ENCODE measurements at regions not wholly inside any gene's neighbourhood (a gene's known extent, or its start where the extent isn't known, plus 50 kb on each side); places are given as distances from the start of the nearest gene placed in this dataset.

- no peak for DNase-seq (ENCODE audit: low read depth in 1 of 2, low spot score in 1 of 2)
Observed at GRCh38 chr6:44676246-44676790, 288.8 kb downstream of the CDC5L start.

DNA sequence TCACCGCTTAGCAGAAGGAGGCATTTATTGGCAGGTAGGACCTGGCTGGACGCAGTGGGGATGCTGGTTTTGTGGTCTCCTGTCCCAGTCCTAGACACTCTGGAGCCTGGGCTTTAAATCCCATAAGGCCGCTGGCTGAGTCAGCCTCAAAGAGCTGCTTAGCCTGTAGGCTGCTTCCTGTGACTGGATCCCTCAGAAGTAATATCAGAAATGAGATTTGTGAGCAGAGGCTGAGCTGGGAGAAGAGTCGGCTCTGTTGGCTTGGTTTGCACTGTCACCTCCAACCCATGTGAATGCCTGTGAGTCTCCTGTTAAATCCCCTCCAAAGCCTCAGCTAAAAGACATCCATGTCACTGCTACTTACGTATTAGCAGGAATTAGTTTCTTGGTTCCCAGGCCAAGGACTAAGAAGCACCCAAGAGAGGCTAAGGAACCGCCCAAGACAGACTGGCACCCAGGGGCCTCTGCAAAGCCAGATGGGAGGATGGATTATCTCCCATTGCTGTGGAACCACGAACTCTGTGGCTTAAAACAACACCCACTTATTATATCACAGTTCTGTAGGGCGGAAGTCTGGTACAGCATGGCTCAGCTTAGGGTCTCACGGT is 289.4 kb downstream of the CDC5L start:
- no peak for DNase-seq (ENCODE audit: low read depth in 1 of 2, low spot score in 1 of 2)

- DNase-seq (ENCODE audit: low read depth in 1 of 2, low spot score in 1 of 2): no peak
Observed at GRCh38 chr6:44678252-44678935, 290.9 kb downstream of the CDC5L start.

- DNase-seq (ENCODE audit: low read depth in 1 of 2, low spot score in 1 of 2): no peak
Observed at GRCh38 chr6:44679438-44680201, 292.1 kb downstream of the CDC5L start.

DNA sequence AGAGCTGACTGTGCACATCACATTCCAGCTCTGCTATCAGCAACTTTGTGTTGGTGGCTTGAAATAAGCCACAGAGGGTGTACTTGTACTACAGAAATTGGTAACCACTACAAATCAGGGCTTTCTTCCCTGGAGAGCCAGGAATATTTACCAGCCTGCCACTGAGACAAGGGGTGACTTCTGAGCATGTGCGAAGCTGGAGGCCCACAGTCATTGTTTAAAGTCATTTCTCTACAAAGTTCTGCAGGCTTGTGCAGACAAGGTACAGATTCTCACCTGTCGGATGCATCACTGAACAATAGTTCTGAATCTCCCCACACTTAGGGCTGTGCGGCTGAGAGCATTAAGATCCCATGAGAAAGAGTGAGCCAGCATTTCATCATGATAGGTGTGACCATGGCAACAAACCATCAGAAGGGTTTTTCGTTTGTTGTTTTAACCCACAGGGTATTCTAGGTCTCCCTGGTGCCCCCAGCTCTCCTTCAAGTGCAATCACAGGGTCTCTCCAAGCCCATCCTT is 292.8 kb downstream of the CDC5L start:
- no peak for DNase-seq (ENCODE audit: low read depth in 1 of 2, low spot score in 1 of 2)

DNA sequence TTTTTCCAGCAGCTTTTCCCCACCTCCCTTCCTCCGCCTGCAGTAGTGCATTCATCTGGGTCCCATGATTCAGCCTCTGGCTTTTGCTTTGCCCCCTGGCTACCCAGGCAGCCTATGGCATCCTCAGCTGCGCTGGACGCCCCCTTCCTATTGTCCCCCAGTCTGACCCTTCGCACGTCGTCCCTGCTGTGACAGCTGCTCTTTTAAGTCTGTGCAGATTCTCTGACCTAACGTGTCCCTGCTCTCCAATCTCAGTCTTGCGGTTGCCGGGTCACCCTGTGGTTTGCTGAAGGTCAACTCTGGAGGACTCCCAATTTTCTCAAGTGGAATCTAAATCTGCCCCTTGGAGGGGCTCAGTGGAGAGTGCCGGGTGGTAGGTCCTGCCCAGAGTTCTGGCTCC is 294.3 kb downstream of the CDC5L start:
- no peak for DNase-seq (ENCODE audit: low read depth in 1 of 2, low spot score in 1 of 2)

DNA sequence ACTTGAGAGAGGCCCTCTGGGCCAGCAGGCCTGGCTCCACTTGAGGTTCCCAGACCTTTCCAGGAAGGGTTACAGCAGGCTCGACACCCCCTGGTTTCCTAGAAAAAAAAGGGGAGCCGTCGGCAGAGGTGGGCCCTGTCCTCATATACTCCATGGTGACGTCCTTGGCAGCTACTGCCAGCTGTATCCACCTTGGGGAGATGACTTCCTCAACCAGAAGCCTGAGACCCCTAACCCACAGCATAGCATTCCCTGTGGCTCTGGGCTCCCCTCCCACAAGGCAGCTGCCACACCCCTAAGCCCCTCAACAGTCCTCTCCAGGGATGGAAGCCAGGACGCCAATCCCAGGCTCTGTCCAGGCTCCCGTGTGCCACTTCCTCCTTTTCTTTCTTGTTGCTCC is 294.8 kb downstream of the CDC5L start:
- DNase-seq (ENCODE audit: low read depth in 1 of 2, low spot score in 1 of 2): no peak

GRCh38 chr6:44682987-44683779 is 295.7 kb downstream of the CDC5L start:
- DNase-seq (ENCODE audit: low read depth in 1 of 2, low spot score in 1 of 2): no peak

- no peak for DNase-seq (ENCODE audit: low read depth in 1 of 2, low spot score in 1 of 2)
Observed at GRCh38 chr6:44685213-44685612, 297.7 kb downstream of the CDC5L start.

DNA sequence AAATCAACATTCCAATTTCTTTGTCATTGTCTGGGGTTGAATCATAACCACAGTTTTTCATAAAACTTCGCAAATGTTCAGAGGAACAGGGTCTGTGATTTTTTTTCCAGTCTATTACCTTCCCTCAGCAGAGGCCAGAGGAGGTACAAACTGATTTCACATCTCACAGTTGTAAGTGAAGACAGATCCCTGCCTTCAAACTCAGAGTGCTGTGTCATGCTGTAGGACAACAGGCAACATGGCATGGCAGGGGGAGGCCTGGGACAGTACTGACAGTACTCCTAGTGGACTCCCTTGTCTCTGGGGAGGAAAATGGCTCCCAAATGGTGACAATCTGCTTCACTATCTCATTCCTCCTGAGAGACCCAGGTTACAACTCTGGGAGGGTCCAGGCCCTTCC is 308.6 kb downstream of the CDC5L start:
- no peak for DNase-seq (ENCODE audit: low read depth in 1 of 2, low spot score in 1 of 2)

- no peak for DNase-seq (ENCODE audit: low read depth in 1 of 2, low spot score in 1 of 2)
Observed at GRCh38 chr6:44696686-44697085, 309.2 kb downstream of the CDC5L start.

GRCh38 chr6:44697327-44697726 is 309.8 kb downstream of the CDC5L start:
- DNase-seq (ENCODE audit: low read depth in 1 of 2, low spot score in 1 of 2): no peak

GRCh38 chr6:44698602-44699001 is 311.1 kb downstream of the CDC5L start:
- no peak for DNase-seq (ENCODE audit: low read depth in 1 of 2, low spot score in 1 of 2)

- DNase-seq (ENCODE audit: low read depth in 1 of 2, low spot score in 1 of 2): no peak
Observed at GRCh38 chr6:44699082-44699481, 311.6 kb downstream of the CDC5L start.

GRCh38 chr6:44699851-44700250 is 312.3 kb downstream of the CDC5L start:
- DNase-seq (ENCODE audit: low read depth in 1 of 2, low spot score in 1 of 2): no peak

GRCh38 chr6:44700422-44700821 is 312.9 kb downstream of the CDC5L start:
- no peak for DNase-seq (ENCODE audit: low read depth in 1 of 2, low spot score in 1 of 2)

DNA sequence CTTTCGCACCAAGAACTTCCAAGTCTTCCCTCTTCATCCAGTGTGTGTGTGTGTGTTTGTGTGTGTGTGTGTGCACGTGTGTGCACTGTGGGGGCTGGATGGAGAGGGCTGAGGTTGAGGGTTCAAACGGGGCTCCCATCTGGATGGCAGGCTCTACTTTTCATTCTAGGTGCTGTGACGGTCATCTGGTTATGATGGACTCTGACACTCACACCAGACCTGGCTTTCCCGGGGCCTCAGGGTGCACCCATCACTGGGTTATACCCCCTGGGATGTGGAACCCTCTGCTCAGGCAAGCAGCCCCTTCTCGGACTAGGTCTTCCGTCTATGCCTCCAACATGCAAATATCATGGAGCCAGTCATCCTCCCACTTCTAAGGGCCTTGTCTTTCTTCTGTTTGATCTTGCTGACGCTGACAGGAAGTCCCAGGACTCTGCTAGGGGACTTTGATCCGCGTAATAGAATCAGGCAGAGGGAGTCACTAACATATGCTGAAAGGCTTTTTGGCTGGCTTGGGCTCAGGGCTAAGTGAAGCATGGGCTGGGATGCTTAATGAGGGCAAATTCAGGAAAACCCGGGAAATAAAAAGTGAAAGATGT is 313.6 kb downstream of the CDC5L start:
- no peak for DNase-seq (ENCODE audit: low read depth in 1 of 2, low spot score in 1 of 2)

DNA sequence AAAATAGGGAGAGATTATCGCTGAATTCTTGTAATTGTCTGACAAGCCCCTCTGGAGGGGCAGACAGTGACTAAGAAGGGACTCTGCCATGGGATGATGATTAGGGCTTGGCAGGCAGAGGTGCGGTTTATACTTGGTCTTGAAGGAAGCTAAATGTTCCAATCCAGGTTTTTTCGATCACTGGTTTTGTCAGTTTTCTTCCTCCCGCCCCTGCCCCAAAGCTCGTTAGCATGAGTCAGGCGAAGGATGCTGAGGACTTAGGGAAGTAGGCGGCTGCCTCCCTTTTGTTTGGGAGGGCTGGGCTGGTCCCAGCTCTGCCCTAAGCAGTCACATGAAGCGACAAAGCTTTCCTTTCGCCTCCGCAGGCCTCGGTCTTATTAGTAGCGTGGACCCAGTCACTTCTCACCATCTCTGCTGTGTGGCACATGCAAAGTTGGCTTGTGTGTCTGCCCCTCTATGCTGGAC is 314.2 kb downstream of the CDC5L start:
- DNase-seq (ENCODE audit: low read depth in 1 of 2, low spot score in 1 of 2): no peak

DNA sequence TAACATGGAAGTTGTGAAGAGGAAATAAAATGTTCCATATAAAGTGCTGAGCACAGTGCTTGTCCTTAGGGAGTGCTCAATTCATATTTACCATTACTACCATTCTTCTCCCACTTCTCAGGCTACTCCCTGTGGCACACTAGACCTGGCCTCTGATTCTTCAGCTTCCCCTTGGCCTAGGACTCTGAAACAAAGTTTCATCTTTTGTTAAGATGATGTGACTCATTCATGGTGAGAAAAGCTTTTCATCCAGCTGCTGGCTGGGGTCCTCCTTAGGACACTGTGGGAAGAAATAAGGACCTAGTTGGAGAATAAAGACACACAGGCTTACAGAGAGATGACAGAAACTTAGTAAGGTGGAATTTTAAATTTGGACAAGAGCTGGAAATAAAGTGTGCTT is 314.8 kb downstream of the CDC5L start:
- DNase-seq (ENCODE audit: low read depth in 1 of 2, low spot score in 1 of 2): no peak
